Heart right ventricle (tissue), 16 donors: ENCODE measurements at regions not wholly inside any gene's neighbourhood (a gene's known extent, or its start where the extent isn't known, plus 50 kb on each side); places are given as distances from the start of the nearest gene placed in this dataset.

Experiments
- ATAC-seq, 8 donors: fragments of 200-7000 bp; cut with Tn5 transposase; one replicate each; pipeline ENCODE4 v1.9.1; 2020; ENCODE audit warnings: mild to moderate bottlenecking in 8 of 8, moderate library complexity in 8 of 8, moderate number of reproducible peaks in 1 of 8
- DNase-seq, 2 donors: peaks; one replicate each; pipeline ENCODE4 v3.0.0-alpha.2; 2020
- H3K27ac ChIP-seq, 10 donors: fragments of 200-600 bp; sonication (generic) in 2 of 10; one replicate each; pipeline versions ENCODE4 v1.5.0 to v1.8.0; 2020 to 2022; ENCODE audit warnings: mild to moderate bottlenecking in 3 of 10
- H3K27me3 ChIP-seq, 7 donors: fragments of 200-600 bp; one replicate each; pipeline ENCODE4 v1.8.0; 2021 to 2022; ENCODE audit warnings: mild to moderate bottlenecking in 2 of 7
- H3K36me3 ChIP-seq, 9 donors: fragments of 200-600 bp; sonication (generic) in 1 of 9; one replicate each; pipeline versions ENCODE4 v1.5.0 to v1.8.0; 2020 to 2022; ENCODE audit warnings: mild to moderate bottlenecking in 2 of 9
- H3K4me1 ChIP-seq, 9 donors: fragments of 200-600 bp; sonication (generic) in 1 of 9; one replicate each; pipeline versions ENCODE4 v1.5.0 to v1.8.0; 2020 to 2022; ENCODE audit warnings: mild to moderate bottlenecking in 4 of 9
- H3K4me3 ChIP-seq, 10 donors: fragments of 200-600 bp; sonication (generic) in 2 of 10; one replicate each; pipeline versions ENCODE4 v1.5.0 to v1.8.0; 2020 to 2022; ENCODE audit warnings: mild to moderate bottlenecking in 7 of 10, moderate library complexity in 2 of 10
- H3K9me3 ChIP-seq, 11 donors: fragments of 200-600 bp in 10 of 11; sonication (generic) in 2 of 11; one replicate each; pipeline versions ENCODE4 v1.5.0 to v1.8.0; 2013 to 2022; ENCODE audit warnings: mild to moderate bottlenecking in 2 of 11, control low read depth in 1 of 11, moderate library complexity in 1 of 11
- CTCF ChIP-seq, 9 donors: fragments of 200-600 bp; sonication (generic) in 2 of 9; IDR thresholded peaks; one replicate each; pipeline versions ENCODE4 v1.5.0 to v1.8.0; 2021 to 2022; ENCODE audit warnings: antibody characterized with exemption in 9 of 9, mild to moderate bottlenecking in 5 of 9, moderate library complexity in 1 of 9
- WGBS, 2 donors: extraction: QIAGEN DNeasy Blood & Tissue Kit; methylation state at CpG; one replicate each; pipeline ENCODE4 v1.1.7; 2013; ENCODE audit warnings: inconsistent platforms in 1 of 2; 5-methylcytosine and 5-hydroxymethylcytosine counted together
- intact Hi-C, 10 donors: fragments of 100-400 bp; cut with DNase I; formaldehyde crosslinking; loops; one replicate each; pipeline versions ENCODE4 v1.11.1 to v1.14.2; 2022
- donor health status: Arrhythmogenic right ventricular cardiomyopathy.
- donor health status: ischemic (EF 13 %, LVEDD 7.1; RV severe dilation, severe dysfunction).
- donor health status: healthy with polysubstance abuse.
- donor health status: DM: no; HTN: yes; CAD: no.
- donor health status: DM: no; HTN: no; CAD: no.
- donor health status: ischemic (EF 25% LVEDD 6.9; RV normal size, moderate dysfunction).
- donor health status: ischemic (EF 25% LVEDD 5.7; RV mildly dilated, moderate dysfunction).
- donor health status: healthy.
- donor health status: DM: yes; HTN: yes; CAD: no.
- donor health status: Ischemic cardiomyopathy.
- donor health status: ischemic (EF 35%, LVEDD 5.7; RV mildly dilated, moderate dysfunction).
- donor health status: nonischemic (EF 11% LVEDD 7.7; RV severe dilation, severe dysfunction).
- donor health status: DM: yes; HTN: yes; CAD: no.
- donor health status: PGD.
- donor health status: ischemic (EF 29% LVEDD 5.4; RV normal size, mild dysfunction).
- donor health status: nonischemic (EF 23%, LVEDD 6.1; RV moderate dilation, normal function).

DNA sequence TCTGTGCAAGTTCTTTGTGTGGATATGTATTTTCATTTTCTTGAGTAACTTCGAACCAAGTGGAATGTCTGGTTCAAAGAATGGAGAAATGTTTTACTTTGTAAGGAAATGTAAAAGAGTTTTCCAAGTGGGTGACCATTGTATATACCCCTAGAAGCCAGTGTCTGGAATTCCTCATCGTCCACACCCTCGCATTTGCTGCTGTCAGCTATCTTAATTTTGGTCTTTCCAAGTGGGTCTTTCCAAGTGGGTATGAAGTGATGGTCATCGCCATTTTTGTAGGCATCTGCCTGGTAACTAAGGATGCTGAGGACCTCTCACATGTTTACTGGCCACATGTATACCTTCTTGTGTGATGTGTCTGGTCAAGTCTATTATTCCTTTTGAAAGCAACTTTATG is 547.5 kb downstream of the TBC1D22A start:
- no peak for TF ChIP-seq CTCF (IDR thresholded peaks at IDR 0.05)
- intact Hi-C loops = no loop called here
- no peak overlapping the region for H3K4me3 ChIP-seq
- no peaks in the 10 kb centered on the region for H3K36me3 ChIP-seq
- DNase-seq (no peak), ATAC-seq (no peak)
- H3K27me3 ChIP-seq = peaks cover 0 to 5% (median 0%) of the 10 kb centered on the region in 7 donors
- H3K27ac ChIP-seq = no peak overlapping the region
- WGBS, 2 donors = 85 to 90% methylated on average over 4 of the region's 4 CpGs
- H3K4me1 ChIP-seq = no peaks in the 10 kb centered on the region
- H3K9me3 ChIP-seq = peaks cover 0 to 23% (median 7%) of the 10 kb centered on the region in 11 donors

DNA sequence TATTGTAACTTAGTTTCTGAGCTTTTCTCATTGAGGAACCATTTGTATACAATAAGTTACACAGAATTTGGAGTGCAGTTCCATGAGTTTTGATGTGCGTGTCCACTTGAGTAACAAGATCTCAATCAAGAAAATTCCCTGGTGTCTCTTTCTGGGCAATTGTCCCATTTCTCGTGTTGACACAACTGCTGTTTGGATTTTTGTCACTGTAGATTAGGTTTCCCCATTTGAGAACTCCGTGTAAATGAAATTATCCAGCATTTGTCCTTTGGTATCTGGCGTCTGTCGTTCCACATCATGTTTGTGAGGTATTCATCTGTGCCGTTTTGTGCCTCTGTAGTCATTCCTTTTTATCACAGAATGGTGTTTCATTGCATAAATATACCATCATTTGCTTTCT is 547.0 kb downstream of the TBC1D22A start:
- 57 to 64% methylated on average over 6 of the region's 6 CpGs for WGBS, 2 donors
- TF ChIP-seq CTCF (IDR thresholded peaks at IDR 0.05) = no peak
- intact Hi-C loops = no loop called here

DNA sequence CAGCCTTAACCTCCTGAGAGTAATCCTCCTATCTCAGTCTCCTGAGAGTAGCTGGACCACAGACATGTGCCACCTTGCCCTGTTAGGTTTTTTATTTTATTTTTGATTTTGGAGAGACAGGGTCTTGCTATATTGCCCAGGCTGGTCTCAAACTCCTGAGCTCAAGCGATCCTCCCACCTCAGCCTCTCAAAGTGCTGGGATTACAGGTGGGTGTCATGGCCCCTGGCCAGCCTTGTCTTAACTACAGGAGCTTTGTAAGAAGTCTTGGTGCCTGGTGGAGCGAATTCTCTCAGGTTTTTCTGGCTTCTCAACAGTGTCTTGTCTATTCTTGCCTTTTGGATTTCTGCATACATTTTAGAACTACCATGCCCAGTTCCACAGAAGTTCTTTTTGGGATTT is 546.4 kb downstream of the TBC1D22A start:
- H3K27me3 ChIP-seq = peaks cover 0 to 12% (median 0%) of the 10 kb centered on the region in 7 donors
- no peak overlapping the region for H3K4me3 ChIP-seq
- intact Hi-C loops = no loop called here
- DNase-seq (no peak), ATAC-seq (no peak)
- no peak for TF ChIP-seq CTCF (IDR thresholded peaks at IDR 0.05)
- peaks cover 0 to 20% (median 7%) of the 10 kb centered on the region in 11 donors for H3K9me3 ChIP-seq
- H3K27ac ChIP-seq = no peak overlapping the region
- H3K4me1 ChIP-seq = no peaks in the 10 kb centered on the region
- WGBS, 2 donors = 79 to 87% methylated on average over 2 of the region's 2 CpGs
- H3K36me3 ChIP-seq = no peaks in the 10 kb centered on the region

More for the DNA sequence above, 547.0 kb downstream of the TBC1D22A start:
- no peak overlapping the region for H3K4me3 ChIP-seq
- no peaks in the 10 kb centered on the region for H3K36me3 ChIP-seq
- H3K9me3 ChIP-seq = peaks cover 0 to 23% (median 7%) of the 10 kb centered on the region in 11 donors
- ATAC-seq = no peak
- peaks cover 0 to 6% (median 0%) of the 10 kb centered on the region in 7 donors for H3K27me3 ChIP-seq
- H3K4me1 ChIP-seq = no peaks in the 10 kb centered on the region
- no peak for DNase-seq
- H3K27ac ChIP-seq = no peak overlapping the region

- peaks cover 0 to 15% (median 7%) of the 10 kb centered on the region in 11 donors for H3K9me3 ChIP-seq
- H3K27me3 ChIP-seq = peaks cover 0 to 12% (median 0%) of the 10 kb centered on the region in 7 donors
- H3K4me1 ChIP-seq = no peaks in the 10 kb centered on the region
- H3K4me3 ChIP-seq = no peak overlapping the region
- 88 to 89% methylated on average over 6 of the region's 6 CpGs for WGBS, 2 donors
- H3K36me3 ChIP-seq = no peaks in the 10 kb centered on the region
- no peak overlapping the region for H3K27ac ChIP-seq
- no peak for DNase-seq
- intact Hi-C loops = no loop called here
- ATAC-seq = no peak
- TF ChIP-seq CTCF (IDR thresholded peaks at IDR 0.05) = no peak
These were observed 545.4 kb downstream of the TBC1D22A start for GRCh38 chr22:47307822-47308221.
